Osteoblast (primary cell): ENCODE measurements at regions not wholly inside any gene's neighbourhood (a gene's known extent, or its start where the extent isn't known, plus 50 kb on each side); places are given as distances from the start of the nearest gene placed in this dataset.

ENCODE experiments used
- DNase-seq: peaks from one replicate; pipeline ENCODE4 v3.0.0; 2011; ENCODE audit warnings: low spot score, mixed read lengths; ENCODE audit not compliant: insufficient read length; ENCODE audit errors: missing footprints
- H2AFZ ChIP-seq: 2 replicates; pipeline ENCODE4 v1.6.0; 2011; ENCODE audit warnings: mild to moderate bottlenecking, low read length
- H3K27ac ChIP-seq: 2 replicates; pipeline ENCODE4 v1.5.1; 2011; ENCODE audit warnings: mild to moderate bottlenecking, low read depth, low read length, moderate library complexity
- H3K27me3 ChIP-seq: 2 replicates; pipeline ENCODE4 v1.6.0; 2012; ENCODE audit warnings: mild to moderate bottlenecking, control low read depth, inconsistent platforms, low read length, moderate library complexity; ENCODE audit not compliant: insufficient read depth
- H3K36me3 ChIP-seq: 2 replicates; pipeline ENCODE4 v1.5.1; 2011; ENCODE audit warnings: mild to moderate bottlenecking, low read length, control low read depth, moderate library complexity; ENCODE audit not compliant: insufficient read depth
- H3K4me1 ChIP-seq: 2 replicates; pipeline ENCODE4 v1.5.1; 2011; ENCODE audit warnings: mild to moderate bottlenecking, low read length, control low read depth, moderate library complexity; ENCODE audit not compliant: insufficient read depth
- H3K4me2 ChIP-seq: 2 replicates; pipeline ENCODE4 v1.6.0; 2011; ENCODE audit warnings: mild to moderate bottlenecking, low read length; ENCODE audit not compliant: insufficient read depth
- H3K4me3 ChIP-seq: fragments of 200-600 bp; sonication (generic); 3 replicates; pipeline ENCODE4 v1.5.1; 2012; ENCODE audit warnings: mild to moderate bottlenecking, low read length, inconsistent platforms; ENCODE audit not compliant: insufficient read depth
- H3K79me2 ChIP-seq: 2 replicates; pipeline ENCODE4 v1.6.0; 2012; ENCODE audit warnings: mild to moderate bottlenecking, low read length, control low read depth, inconsistent platforms; ENCODE audit not compliant: insufficient read depth
- H3K9me3 ChIP-seq: 2 replicates; pipeline ENCODE4 v1.5.1; 2011; ENCODE audit warnings: low read depth, low read length, control low read depth
- H4K20me1 ChIP-seq: 2 replicates; pipeline ENCODE4 v1.6.0; 2012; ENCODE audit warnings: mild to moderate bottlenecking, low read length, control low read depth; ENCODE audit not compliant: insufficient read depth
- TF ChIP-seq, protein P1 (sequence below): IDR thresholded peaks from 2 replicates; pipeline ENCODE4 v1.5.1; 2011; ENCODE audit warnings: mild to moderate bottlenecking, low read depth, low read length, moderate library complexity; ENCODE audit errors: extremely low read depth

DNA sequence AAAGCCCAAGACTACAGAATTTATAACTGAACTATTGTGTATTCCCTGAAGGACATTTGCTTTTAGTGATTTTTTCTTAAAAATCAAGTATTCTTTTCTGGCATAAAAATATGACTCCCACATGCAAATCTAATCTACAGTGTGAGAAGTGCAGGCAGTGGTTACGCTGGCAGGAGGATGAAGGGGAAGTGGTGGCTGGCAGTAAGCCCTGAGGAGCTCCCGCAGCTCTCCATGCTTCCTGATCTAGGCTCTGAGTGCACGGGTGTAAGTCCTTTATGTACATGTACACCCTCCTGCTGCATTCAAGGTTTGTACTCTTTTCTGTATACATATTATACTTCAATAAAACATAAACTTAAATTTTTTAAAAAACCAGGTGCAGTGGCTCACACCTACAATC, 67.5 kb upstream of the PRDX6 start:
- Histone ChIP-seq H3K36me3 (no peaks in the 10 kb centered on the region), H2AFZ (no peak overlapping the region), H3K79me2 (no peaks in the 10 kb centered on the region), H3K4me3 (no peak overlapping the region), H3K4me1 (peaks cover 36% of the 10 kb centered on the region), H3K27ac (peak overlapping the region; percentile 41), H3K9me3 (no peaks in the 10 kb centered on the region), H3K4me2 (no peak overlapping the region), H3K27me3 (no peaks in the 10 kb centered on the region), H4K20me1 (no peaks in the 10 kb centered on the region)
- TF ChIP-seq, protein P1, sequence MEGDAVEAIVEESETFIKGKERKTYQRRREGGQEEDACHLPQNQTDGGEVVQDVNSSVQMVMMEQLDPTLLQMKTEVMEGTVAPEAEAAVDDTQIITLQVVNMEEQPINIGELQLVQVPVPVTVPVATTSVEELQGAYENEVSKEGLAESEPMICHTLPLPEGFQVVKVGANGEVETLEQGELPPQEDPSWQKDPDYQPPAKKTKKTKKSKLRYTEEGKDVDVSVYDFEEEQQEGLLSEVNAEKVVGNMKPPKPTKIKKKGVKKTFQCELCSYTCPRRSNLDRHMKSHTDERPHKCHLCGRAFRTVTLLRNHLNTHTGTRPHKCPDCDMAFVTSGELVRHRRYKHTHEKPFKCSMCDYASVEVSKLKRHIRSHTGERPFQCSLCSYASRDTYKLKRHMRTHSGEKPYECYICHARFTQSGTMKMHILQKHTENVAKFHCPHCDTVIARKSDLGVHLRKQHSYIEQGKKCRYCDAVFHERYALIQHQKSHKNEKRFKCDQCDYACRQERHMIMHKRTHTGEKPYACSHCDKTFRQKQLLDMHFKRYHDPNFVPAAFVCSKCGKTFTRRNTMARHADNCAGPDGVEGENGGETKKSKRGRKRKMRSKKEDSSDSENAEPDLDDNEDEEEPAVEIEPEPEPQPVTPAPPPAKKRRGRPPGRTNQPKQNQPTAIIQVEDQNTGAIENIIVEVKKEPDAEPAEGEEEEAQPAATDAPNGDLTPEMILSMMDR: no peak
- peak; percentile 70 for DNase-seq

DNA sequence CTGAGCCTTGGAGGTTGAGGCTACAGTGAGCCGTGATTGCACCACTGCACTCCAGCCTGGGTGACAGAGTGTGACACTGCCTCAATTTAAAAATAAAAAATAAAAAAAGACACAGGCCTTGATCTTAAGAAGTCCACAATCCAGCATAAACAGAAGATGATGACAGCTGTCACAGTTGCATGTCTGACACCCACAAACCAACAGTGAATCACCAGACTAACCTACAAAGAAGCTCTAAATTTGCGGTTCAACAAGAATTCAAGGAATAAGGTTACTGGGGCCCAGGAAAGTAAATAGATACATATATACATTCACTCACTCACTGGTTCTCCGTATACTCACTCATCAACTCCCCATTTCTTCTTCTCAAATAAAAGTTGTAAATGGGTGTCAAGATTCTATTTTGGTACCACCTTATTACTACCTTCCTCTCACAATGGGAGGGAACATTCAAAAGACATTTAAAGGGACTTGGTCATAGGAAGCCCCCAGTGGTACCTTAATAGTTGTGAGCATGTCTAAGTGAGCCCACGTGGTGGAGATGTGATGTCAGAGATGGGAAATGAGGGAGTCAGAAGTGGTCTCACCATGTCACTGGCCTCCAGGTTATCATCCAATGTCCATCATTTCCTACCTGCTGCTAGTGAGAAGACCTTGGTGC, 66.9 kb upstream of the PRDX6 start:
- Histone ChIP-seq H3K4me1 (peaks cover 35% of the 10 kb centered on the region), H3K9me3 (no peaks in the 10 kb centered on the region), H3K79me2 (no peaks in the 10 kb centered on the region), H2AFZ (no peak overlapping the region), H3K4me2 (peak overlapping the region; percentile 36), H3K27me3 (no peaks in the 10 kb centered on the region), H3K4me3 (no peak overlapping the region), H4K20me1 (no peaks in the 10 kb centered on the region), H3K27ac (peak overlapping the region; percentile 41), H3K36me3 (no peaks in the 10 kb centered on the region)
- DNase-seq: no peak
- TF ChIP-seq, protein P1: no peak

DNA sequence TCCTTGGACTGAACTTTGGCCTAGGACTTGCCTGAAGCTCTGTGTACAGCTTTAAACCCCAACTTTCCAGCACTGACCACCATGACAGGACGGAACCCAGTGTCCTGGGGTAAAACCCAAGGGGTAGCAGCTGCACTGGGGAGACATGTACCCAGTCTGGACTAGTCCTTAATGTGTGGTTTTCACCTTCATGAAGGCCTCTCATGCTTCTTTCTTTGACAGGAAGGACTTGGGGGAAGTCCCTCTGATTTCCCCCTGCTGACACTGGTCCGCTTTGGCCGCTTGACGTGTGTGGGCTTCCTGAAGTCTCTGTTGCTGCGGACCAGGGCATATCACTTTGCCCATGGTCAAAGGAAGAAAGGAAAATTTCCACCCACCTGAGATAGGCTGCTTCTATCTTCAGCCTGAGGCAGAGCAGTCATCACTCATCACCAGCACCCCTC, 66.3 kb upstream of the PRDX6 start:
- H3K27ac ChIP-seq: no peak overlapping the region
- DNase-seq: no peak
- H3K79me2 ChIP-seq: no peaks in the 10 kb centered on the region
- H3K4me2 ChIP-seq: no peak overlapping the region
- TF ChIP-seq, protein P1: no peak
- H2AFZ ChIP-seq: no peak overlapping the region
- H3K36me3 ChIP-seq: no peaks in the 10 kb centered on the region
- no peak overlapping the region for H3K4me3 ChIP-seq
- no peaks in the 10 kb centered on the region for H3K9me3 ChIP-seq
- no peaks in the 10 kb centered on the region for H4K20me1 ChIP-seq
- H3K4me1 ChIP-seq: peaks cover 29% of the 10 kb centered on the region
- H3K27me3 ChIP-seq: no peaks in the 10 kb centered on the region

DNA sequence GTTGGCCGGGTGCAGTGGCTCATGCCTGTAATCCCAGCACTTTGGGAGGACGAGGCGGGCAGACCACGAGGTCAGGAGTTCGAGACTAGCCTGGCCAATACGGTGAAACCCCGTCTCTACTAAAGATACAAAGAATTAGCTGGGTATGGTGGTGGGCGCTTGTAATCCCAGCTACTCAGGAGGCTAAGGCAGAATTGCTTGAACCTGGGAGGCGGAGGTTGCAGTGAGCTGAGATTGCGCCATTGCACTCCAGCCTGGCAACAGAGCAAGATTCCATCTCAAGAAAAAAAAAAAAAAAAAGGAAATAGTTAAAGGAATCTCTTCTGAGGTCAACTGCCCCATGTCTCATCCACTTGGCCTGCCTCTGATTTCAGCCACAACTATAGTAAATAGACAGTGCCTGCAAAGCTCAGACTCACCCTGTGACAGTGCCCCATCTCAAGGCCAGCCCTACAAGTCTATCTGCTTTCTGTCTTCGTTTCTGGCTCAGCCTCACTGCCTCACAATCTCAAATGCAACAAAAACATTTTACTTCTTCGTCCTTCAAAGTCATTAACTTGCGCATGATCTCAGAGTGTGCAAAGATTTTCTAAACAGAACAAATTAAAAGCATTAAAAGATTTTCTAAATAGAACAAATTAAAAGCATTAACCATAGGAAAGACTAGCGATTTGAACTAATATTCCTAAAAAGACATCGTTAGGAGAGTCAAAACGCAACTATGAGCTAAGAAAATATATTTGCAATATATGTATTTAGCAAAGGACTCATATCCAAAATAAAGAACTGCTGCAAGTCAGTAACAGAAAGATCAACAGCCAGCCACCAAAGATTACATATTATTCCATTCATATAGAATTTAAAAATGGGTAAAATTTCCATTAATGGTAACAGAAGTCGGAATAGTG, 65.0 kb upstream of the PRDX6 start:
- H3K9me3 ChIP-seq: no peaks in the 10 kb centered on the region
- DNase-seq: peak; percentile 86
- H3K4me3 ChIP-seq: no peak overlapping the region

More for the DNA sequence above, 65.0 kb upstream of the PRDX6 start:
- H3K4me1 ChIP-seq: peaks cover 27% of the 10 kb centered on the region
- H3K79me2 ChIP-seq: no peaks in the 10 kb centered on the region
- H2AFZ ChIP-seq: no peak overlapping the region
- H3K27ac ChIP-seq: no peak overlapping the region
- H3K36me3 ChIP-seq: no peaks in the 10 kb centered on the region
- H3K27me3 ChIP-seq: no peaks in the 10 kb centered on the region
- no peaks in the 10 kb centered on the region for H4K20me1 ChIP-seq
- H3K4me2 ChIP-seq: no peak overlapping the region
- TF ChIP-seq, protein P1: no peak
